Stimulated activated naive B cell treated with anti-CD40 and anti-IgM and Interleukin-4, amounts not matched to agents 10 μg/mL and 1 μg/mL and 100 μg/mL, for 72 hours (primary cell): ENCODE measurements at regions not wholly inside any gene's neighbourhood (a gene's known extent, or its start where the extent isn't known, plus 50 kb on each side); places are given as distances from the start of the nearest gene placed in this dataset.

Source experiments
- ATAC-seq, 2 donors: fragments of 150-1000 bp; cut with Tn5 transposase; replicated peaks; 2 replicates each; pipeline ENCODE4 v1.10.0; 2021; ENCODE audit warnings: moderate library complexity in 1 of 2
- DNase-seq: peaks from one replicate; pipeline ENCODE4 v3.0.0; 2021
- H3K27ac Mint-ChIP-seq: one replicate; pipeline ENCODE4 v1.8.0; 2022; ENCODE audit warnings: mild to moderate bottlenecking, mixed read lengths
- H3K27me3 Mint-ChIP-seq, 2 donors: one replicate each; pipeline ENCODE4 v1.8.0; 2022; ENCODE audit warnings: mixed read lengths in 2 of 2
- H3K36me3 Mint-ChIP-seq, 2 donors: one replicate each; pipeline ENCODE4 v1.8.0; 2022; ENCODE audit warnings: mixed read lengths in 2 of 2, mild to moderate bottlenecking in 1 of 2
- H3K4me1 Mint-ChIP-seq, 2 donors: one replicate each; pipeline ENCODE4 v1.8.0; 2022; ENCODE audit warnings: mixed read lengths in 2 of 2, mild to moderate bottlenecking in 1 of 2
- H3K4me3 Mint-ChIP-seq, 2 donors: one replicate each; pipeline ENCODE4 v1.8.0; 2022; ENCODE audit warnings: mild to moderate bottlenecking in 2 of 2, mixed read lengths in 2 of 2, moderate library complexity in 1 of 2
- H3K9me3 Mint-ChIP-seq, 2 donors: one replicate each; pipeline ENCODE4 v1.8.0; 2022; ENCODE audit warnings: mixed read lengths in 2 of 2, mild to moderate bottlenecking in 1 of 2

- DNase-seq, result no peak
- ATAC-seq, result no peak
- Mint-ChIP-seq H3K4me3 (no peak overlapping the region), H3K27me3 (no peaks in the 10 kb centered on the region), H3K4me1 (no peaks in the 10 kb centered on the region), H3K27ac (no peak overlapping the region), H3K9me3 (peaks cover 0 to 2% of the 10 kb centered on the region in 2 donors), H3K36me3 (no peaks in the 10 kb centered on the region)
Observed at GRCh38 chr19:31940396-31940795, 405.0 kb upstream of the ZNF507 start.

- Mint-ChIP-seq H3K27ac (no peak overlapping the region), H3K9me3 (no peaks in the 10 kb centered on the region), H3K36me3 (no peaks in the 10 kb centered on the region), H3K27me3 (no peaks in the 10 kb centered on the region), H3K4me3 (no peak overlapping the region), H3K4me1 (no peaks in the 10 kb centered on the region)
- ATAC-seq, result no peak
- no peak for DNase-seq
Observed at GRCh38 chr19:31943191-31943661, 402.2 kb upstream of the ZNF507 start.

- Mint-ChIP-seq H3K36me3 (no peaks in the 10 kb centered on the region), H3K4me1 (no peaks in the 10 kb centered on the region), H3K27me3 (no peaks in the 10 kb centered on the region), H3K9me3 (no peaks in the 10 kb centered on the region), H3K27ac (no peak overlapping the region), H3K4me3 (no peak overlapping the region)
- no peak for ATAC-seq
- DNase-seq, result no peak
Observed at GRCh38 chr19:31943778-31944177, 401.6 kb upstream of the ZNF507 start.

- H3K9me3 Mint-ChIP-seq, result no peaks in the 10 kb centered on the region
- ATAC-seq, result no peak
- no peaks in the 10 kb centered on the region for H3K27me3 Mint-ChIP-seq
- H3K27ac Mint-ChIP-seq, result no peak overlapping the region
- no peaks in the 10 kb centered on the region for H3K4me1 Mint-ChIP-seq
- DNase-seq, result no peak
- no peaks in the 10 kb centered on the region for H3K36me3 Mint-ChIP-seq
- no peak overlapping the region for H3K4me3 Mint-ChIP-seq
Observed at GRCh38 chr19:31944326-31944725, 401.1 kb upstream of the ZNF507 start.

GRCh38 chr19:31946491-31946890, 398.9 kb upstream of the ZNF507 start:
- no peak overlapping the region for H3K4me3 Mint-ChIP-seq
- H3K36me3 Mint-ChIP-seq, result no peaks in the 10 kb centered on the region
- H3K4me1 Mint-ChIP-seq, result no peaks in the 10 kb centered on the region
- ATAC-seq (no peak), DNase-seq (no peak)
- H3K27ac Mint-ChIP-seq, result no peak overlapping the region
- H3K27me3 Mint-ChIP-seq, result no peaks in the 10 kb centered on the region
- peaks cover 0 to 1% of the 10 kb centered on the region in 2 donors for H3K9me3 Mint-ChIP-seq

GRCh38 chr19:31947436-31948115, 397.8 kb upstream of the ZNF507 start:
- no peak overlapping the region for H3K4me3 Mint-ChIP-seq
- H3K36me3 Mint-ChIP-seq, result no peaks in the 10 kb centered on the region
- H3K4me1 Mint-ChIP-seq, result no peaks in the 10 kb centered on the region
- DNase-seq, result no peak
- peaks cover 1 to 6% of the 10 kb centered on the region in 2 donors for H3K9me3 Mint-ChIP-seq
- H3K27ac Mint-ChIP-seq, result no peak overlapping the region
- ATAC-seq, result no peak
- no peaks in the 10 kb centered on the region for H3K27me3 Mint-ChIP-seq

GRCh38 chr19:31952693-31953092, 392.7 kb upstream of the ZNF507 start:
- Mint-ChIP-seq H3K36me3 (no peaks in the 10 kb centered on the region), H3K27ac (no peak overlapping the region), H3K9me3 (peaks cover 5 to 6% of the 10 kb centered on the region in 2 donors)

GRCh38 chr19:31955061-31955460, 390.3 kb upstream of the ZNF507 start:
- Mint-ChIP-seq H3K27me3 (no peaks in the 10 kb centered on the region), H3K4me1 (no peaks in the 10 kb centered on the region), H3K36me3 (no peaks in the 10 kb centered on the region), H3K27ac (no peak overlapping the region), H3K9me3 (peaks cover 5 to 6% of the 10 kb centered on the region in 2 donors), H3K4me3 (no peak overlapping the region)
- DNase-seq, result no peak
- no peak for ATAC-seq

More at GRCh38 chr19:31952693-31953092, 392.7 kb upstream of the ZNF507 start:
- Mint-ChIP-seq H3K27me3 (no peaks in the 10 kb centered on the region), H3K4me3 (no peak overlapping the region), H3K4me1 (no peaks in the 10 kb centered on the region)
- ATAC-seq, result no peak
- DNase-seq, result no peak

- Mint-ChIP-seq H3K4me3 (no peak overlapping the region), H3K4me1 (no peaks in the 10 kb centered on the region), H3K9me3 (peaks cover 3 to 6% of the 10 kb centered on the region in 2 donors), H3K27me3 (no peaks in the 10 kb centered on the region), H3K27ac (no peak overlapping the region), H3K36me3 (no peaks in the 10 kb centered on the region)
- ATAC-seq (no peak), DNase-seq (no peak)
Observed at GRCh38 chr19:31955884-31956283, 389.5 kb upstream of the ZNF507 start.

- Mint-ChIP-seq H3K36me3 (no peaks in the 10 kb centered on the region), H3K27ac (no peak overlapping the region), H3K27me3 (no peaks in the 10 kb centered on the region), H3K4me1 (no peaks in the 10 kb centered on the region), H3K4me3 (no peak overlapping the region), H3K9me3 (peaks cover 3 to 4% of the 10 kb centered on the region in 2 donors)
- ATAC-seq, result no peak
- DNase-seq, result no peak
Observed at GRCh38 chr19:31956771-31957392, 388.5 kb upstream of the ZNF507 start.

- ATAC-seq (no peak), DNase-seq (no peak)
- Mint-ChIP-seq H3K27me3 (no peaks in the 10 kb centered on the region), H3K27ac (no peak overlapping the region), H3K4me1 (no peaks in the 10 kb centered on the region), H3K36me3 (no peaks in the 10 kb centered on the region), H3K9me3 (peaks cover 0 to 3% of the 10 kb centered on the region in 2 donors), H3K4me3 (no peak overlapping the region)
Observed at GRCh38 chr19:31957711-31958110, 387.7 kb upstream of the ZNF507 start.

- H3K36me3 Mint-ChIP-seq, result no peaks in the 10 kb centered on the region
- ATAC-seq, result no peak
- DNase-seq, result no peak
- H3K4me3 Mint-ChIP-seq, result no peak overlapping the region
- peaks cover 3% of the 10 kb centered on the region in 2 donors for H3K9me3 Mint-ChIP-seq
- no peaks in the 10 kb centered on the region for H3K27me3 Mint-ChIP-seq
- H3K4me1 Mint-ChIP-seq, result no peaks in the 10 kb centered on the region
- H3K27ac Mint-ChIP-seq, result no peak overlapping the region
Observed at GRCh38 chr19:31959527-31960018, 385.8 kb upstream of the ZNF507 start.

- no peaks in the 10 kb centered on the region for H3K4me1 Mint-ChIP-seq
- H3K36me3 Mint-ChIP-seq, result no peaks in the 10 kb centered on the region
- H3K9me3 Mint-ChIP-seq, result peaks cover 3% of the 10 kb centered on the region in 2 donors
- H3K27ac Mint-ChIP-seq, result no peak overlapping the region
- ATAC-seq (no peak), DNase-seq (no peak)
- H3K27me3 Mint-ChIP-seq, result no peaks in the 10 kb centered on the region
- H3K4me3 Mint-ChIP-seq, result no peak overlapping the region
Observed at GRCh38 chr19:31960474-31960873, 384.9 kb upstream of the ZNF507 start.

GRCh38 chr19:31961191-31961590, 384.2 kb upstream of the ZNF507 start:
- no peak overlapping the region for H3K4me3 Mint-ChIP-seq
- no peak for DNase-seq
- H3K36me3 Mint-ChIP-seq, result no peaks in the 10 kb centered on the region
- no peaks in the 10 kb centered on the region for H3K27me3 Mint-ChIP-seq
- no peak overlapping the region for H3K27ac Mint-ChIP-seq
- H3K4me1 Mint-ChIP-seq, result no peaks in the 10 kb centered on the region
- peaks cover 2 to 3% of the 10 kb centered on the region in 2 donors for H3K9me3 Mint-ChIP-seq
- ATAC-seq, result no peak

GRCh38 chr19:31961667-31962066, 383.7 kb upstream of the ZNF507 start:
- Mint-ChIP-seq H3K4me1 (no peaks in the 10 kb centered on the region), H3K27ac (no peak overlapping the region)

More at GRCh38 chr19:31961667-31962066, 383.7 kb upstream of the ZNF507 start:
- Mint-ChIP-seq H3K27me3 (no peaks in the 10 kb centered on the region), H3K9me3 (peaks cover 3% of the 10 kb centered on the region in 2 donors), H3K36me3 (no peaks in the 10 kb centered on the region), H3K4me3 (no peak overlapping the region)
- ATAC-seq, result no peak
- no peak for DNase-seq
